Esophagus squamous epithelium (tissue), 4 donors: ENCODE measurements at regions not wholly inside any gene's neighbourhood (a gene's known extent, or its start where the extent isn't known, plus 50 kb on each side); places are given as distances from the start of the nearest gene placed in this dataset.
"Not testable (repeated sequence)": the region's sequence is repeated elsewhere in the genome, so short reads cannot be mapped to it uniquely, and the experiment has no call there.

Experiments used
- POLR2A ChIP-seq, 4 donors: fragments of 450-650 bp; IDR thresholded peaks; one replicate each; pipeline ENCODE4 v1.6.1; 2017; ENCODE audit warnings: antibody characterized with exemption in 4 of 4, mild to moderate bottlenecking in 4 of 4, moderate library complexity in 3 of 4
- TF ChIP-seq, protein P1 (sequence below), 6 experiments: fragments of 450-650 bp in 4 of 6; fragments of 200-600 bp in 2 of 6; sonication (generic) in 2 of 6; IDR thresholded peaks; one replicate each; pipeline ENCODE4 v1.5.1; 2016 to 2019; ENCODE audit warnings: antibody characterized with exemption in 6 of 6, mild to moderate bottlenecking in 4 of 6, moderate library complexity in 4 of 6

DNA sequence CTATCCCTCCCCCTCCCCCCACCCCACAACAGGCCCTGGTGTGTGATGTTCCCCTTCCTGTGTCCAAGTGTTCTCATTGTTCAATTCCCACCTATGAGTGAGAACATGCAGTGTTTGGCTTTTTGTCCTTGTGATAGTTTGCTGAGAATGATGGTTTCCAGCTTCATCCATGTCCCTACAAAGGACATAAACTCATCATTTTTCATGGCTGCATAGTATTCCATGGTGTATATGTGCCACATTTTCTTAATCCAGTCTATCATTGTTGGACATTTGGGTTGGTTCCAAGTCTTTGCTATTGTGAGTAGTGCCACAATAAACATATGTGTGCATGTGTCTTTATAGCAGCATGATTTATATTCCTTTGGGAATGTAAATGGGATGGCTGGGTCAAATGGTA, 295.1 kb downstream of the KLHL13 start:
- TF ChIP-seq, protein P1, sequence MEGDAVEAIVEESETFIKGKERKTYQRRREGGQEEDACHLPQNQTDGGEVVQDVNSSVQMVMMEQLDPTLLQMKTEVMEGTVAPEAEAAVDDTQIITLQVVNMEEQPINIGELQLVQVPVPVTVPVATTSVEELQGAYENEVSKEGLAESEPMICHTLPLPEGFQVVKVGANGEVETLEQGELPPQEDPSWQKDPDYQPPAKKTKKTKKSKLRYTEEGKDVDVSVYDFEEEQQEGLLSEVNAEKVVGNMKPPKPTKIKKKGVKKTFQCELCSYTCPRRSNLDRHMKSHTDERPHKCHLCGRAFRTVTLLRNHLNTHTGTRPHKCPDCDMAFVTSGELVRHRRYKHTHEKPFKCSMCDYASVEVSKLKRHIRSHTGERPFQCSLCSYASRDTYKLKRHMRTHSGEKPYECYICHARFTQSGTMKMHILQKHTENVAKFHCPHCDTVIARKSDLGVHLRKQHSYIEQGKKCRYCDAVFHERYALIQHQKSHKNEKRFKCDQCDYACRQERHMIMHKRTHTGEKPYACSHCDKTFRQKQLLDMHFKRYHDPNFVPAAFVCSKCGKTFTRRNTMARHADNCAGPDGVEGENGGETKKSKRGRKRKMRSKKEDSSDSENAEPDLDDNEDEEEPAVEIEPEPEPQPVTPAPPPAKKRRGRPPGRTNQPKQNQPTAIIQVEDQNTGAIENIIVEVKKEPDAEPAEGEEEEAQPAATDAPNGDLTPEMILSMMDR (IDR thresholded peaks at IDR 0.05): not testable (repeated sequence)
- not testable (repeated sequence) for TF ChIP-seq POLR2A (IDR thresholded peaks at IDR 0.05)
